ENCODE measurements at regions not wholly inside any gene's neighbourhood (a gene's known extent, or its start where the extent isn't known, plus 50 kb on each side); places are given as distances from the start of the nearest gene placed in this dataset.
"Not testable (repeated sequence)": the region's sequence is repeated elsewhere in the genome, so short reads cannot be mapped to it uniquely, and the experiment has no call there.

DNA sequence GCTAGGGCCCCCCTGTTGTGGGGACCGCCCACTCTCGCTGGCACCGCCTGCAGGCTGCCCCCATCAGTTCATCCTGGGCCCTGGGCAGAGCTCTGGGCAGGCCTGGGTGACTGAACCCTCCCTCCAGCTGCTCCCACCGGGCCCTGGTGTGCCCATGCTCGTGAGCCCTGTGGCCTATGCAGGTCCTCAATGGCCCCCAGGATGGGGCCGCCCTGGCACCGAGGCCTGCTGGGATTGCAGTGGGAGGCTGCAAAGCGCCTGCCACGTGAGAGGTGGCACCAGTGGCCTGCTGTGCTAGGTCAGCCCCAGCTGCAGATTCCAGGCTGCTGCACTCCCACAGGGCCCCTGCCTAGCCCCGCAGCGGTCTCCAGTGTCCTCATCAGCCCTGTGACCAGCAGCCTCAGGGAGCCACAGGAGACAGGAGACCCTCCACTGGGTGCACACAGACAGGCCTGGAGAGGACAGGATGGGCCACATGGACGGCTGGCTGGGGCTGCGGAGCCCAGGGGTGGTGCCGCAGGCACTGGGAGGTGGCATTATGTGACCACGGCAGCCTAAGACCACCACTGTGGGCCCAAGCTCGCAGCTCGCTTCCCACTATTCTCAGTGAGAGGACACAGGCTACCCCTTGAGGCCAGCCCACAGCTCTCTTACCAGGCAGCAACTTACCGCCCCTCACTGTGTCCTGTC lies 199.4 kb downstream of the BCR start:
- H3K36me3 ChIP-seq (ENCODE audit: insufficient read depth, low read length); H3K79me2 ChIP-seq (ENCODE audit: low read length); H3K9ac ChIP-seq (ENCODE audit: low read length); H3K4me3 ChIP-seq (ENCODE audit: low read length); H3K9me2 ChIP-seq (replicated peaks; ENCODE audit: insufficient read depth, low read length); H3K4me1 ChIP-seq (ENCODE audit: low read length); H2AFZ ChIP-seq (ENCODE audit: low read length); H3K27me3 ChIP-seq (ENCODE audit: low read length); H3K9me3 ChIP-seq (ENCODE audit: low read length); DNase-seq; H4K20me1 ChIP-seq (ENCODE audit: insufficient read depth, low read depth, low read length); H3K27ac ChIP-seq (ENCODE audit: low read length); H3K4me2 ChIP-seq (ENCODE audit: low read depth, low read length, poor library complexity, severe bottlenecking): not testable (repeated sequence)

- H3K79me2 ChIP-seq (ENCODE audit: low read length): no peaks in the 10 kb centered on the region
- no peaks in the 10 kb centered on the region; the same call in 1 of the 2 replicates for H3K4me1 ChIP-seq (ENCODE audit: low read length)
- DNase-seq: no peak
- no peaks in the 10 kb centered on the region for H3K9me2 ChIP-seq (replicated peaks; ENCODE audit: insufficient read depth, low read length)
- H2AFZ ChIP-seq (ENCODE audit: low read length): no peak overlapping the region
- no peaks in the 10 kb centered on the region for H3K27me3 ChIP-seq (ENCODE audit: low read length)
- H3K4me2 ChIP-seq (ENCODE audit: low read depth, low read length, poor library complexity, severe bottlenecking): no peak overlapping the region
- H3K36me3 ChIP-seq (ENCODE audit: insufficient read depth, low read length): no peaks in the 10 kb centered on the region
- H4K20me1 ChIP-seq (ENCODE audit: insufficient read depth, low read depth, low read length): no peaks in the 10 kb centered on the region
- no peak overlapping the region for H3K9ac ChIP-seq (ENCODE audit: low read length)
- H3K4me3 ChIP-seq (ENCODE audit: low read length): no peak overlapping the region
- no peaks in the 10 kb centered on the region for H3K9me3 ChIP-seq (ENCODE audit: low read length)
- H3K27ac ChIP-seq (ENCODE audit: low read length): no peak overlapping the region
Measured at GRCh38 chr22:23377767-23378166, 197.5 kb downstream of the BCR start.

DNA sequence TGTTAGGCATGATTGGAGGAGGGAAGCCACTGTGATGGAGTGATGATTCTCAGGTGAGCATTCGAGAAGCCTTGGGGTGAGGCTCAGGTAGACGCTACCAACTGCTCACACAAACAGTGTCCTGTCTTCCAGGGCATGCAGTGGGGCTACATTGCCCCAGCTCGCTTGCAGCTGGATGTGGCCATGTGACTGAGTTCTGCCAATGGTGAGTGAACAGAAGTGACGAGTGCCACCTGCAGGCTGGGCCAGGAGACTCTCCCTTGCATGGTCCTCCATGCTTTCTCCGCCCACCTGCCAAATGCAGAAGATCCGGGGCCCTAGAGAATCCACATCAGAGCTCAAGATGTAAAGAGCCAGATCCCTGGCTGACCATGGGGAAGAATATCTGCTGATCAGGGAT lies 195.9 kb downstream of the BCR start:
- H3K79me2 ChIP-seq (ENCODE audit: low read length): no peaks in the 10 kb centered on the region
- 0 out of 2 replicates have a peak overlapping the region, but pooled peaks have one; percentile 16 for H2AFZ ChIP-seq (ENCODE audit: low read length)
- no peaks in the 10 kb centered on the region for H3K36me3 ChIP-seq (ENCODE audit: insufficient read depth, low read length)
- H3K27me3 ChIP-seq (ENCODE audit: low read length): no peaks in the 10 kb centered on the region
- H3K4me1 ChIP-seq (ENCODE audit: low read length): no peaks in the 10 kb centered on the region; the same call in 1 of the 2 replicates
- no peak overlapping the region for H3K4me3 ChIP-seq (ENCODE audit: low read length)
- no peaks in the 10 kb centered on the region for H3K9me3 ChIP-seq (ENCODE audit: low read length)
- peak; percentile 84 for DNase-seq
- no peak overlapping the region for H3K4me2 ChIP-seq (ENCODE audit: low read depth, low read length, poor library complexity, severe bottlenecking)
- H4K20me1 ChIP-seq (ENCODE audit: insufficient read depth, low read depth, low read length): no peaks in the 10 kb centered on the region
- H3K9me2 ChIP-seq (replicated peaks; ENCODE audit: insufficient read depth, low read length): no peaks in the 10 kb centered on the region
- H3K27ac ChIP-seq (ENCODE audit: low read length): no peak overlapping the region
- H3K9ac ChIP-seq (ENCODE audit: low read length): no peak overlapping the region

- H3K9me2 ChIP-seq (replicated peaks; ENCODE audit: insufficient read depth, low read length): no peaks in the 10 kb centered on the region
- no peaks in the 10 kb centered on the region for H3K9me3 ChIP-seq (ENCODE audit: low read length)
- H3K9ac ChIP-seq (ENCODE audit: low read length): no peak overlapping the region
- no peaks in the 10 kb centered on the region for H3K36me3 ChIP-seq (ENCODE audit: insufficient read depth, low read length)
- no peak for DNase-seq
- H3K4me3 ChIP-seq (ENCODE audit: low read length): no peak overlapping the region
- no peaks in the 10 kb centered on the region for H3K27me3 ChIP-seq (ENCODE audit: low read length)
- H3K27ac ChIP-seq (ENCODE audit: low read length): no peak overlapping the region
- no peak overlapping the region for H2AFZ ChIP-seq (ENCODE audit: low read length)
- no peaks in the 10 kb centered on the region; the same call in 1 of the 2 replicates for H3K4me1 ChIP-seq (ENCODE audit: low read length)
- no peaks in the 10 kb centered on the region for H3K79me2 ChIP-seq (ENCODE audit: low read length)
- H3K4me2 ChIP-seq (ENCODE audit: low read depth, low read length, poor library complexity, severe bottlenecking): no peak overlapping the region
- H4K20me1 ChIP-seq (ENCODE audit: insufficient read depth, low read depth, low read length): no peaks in the 10 kb centered on the region
Measured at GRCh38 chr22:23375031-23375827, 194.9 kb downstream of the BCR start.

DNA sequence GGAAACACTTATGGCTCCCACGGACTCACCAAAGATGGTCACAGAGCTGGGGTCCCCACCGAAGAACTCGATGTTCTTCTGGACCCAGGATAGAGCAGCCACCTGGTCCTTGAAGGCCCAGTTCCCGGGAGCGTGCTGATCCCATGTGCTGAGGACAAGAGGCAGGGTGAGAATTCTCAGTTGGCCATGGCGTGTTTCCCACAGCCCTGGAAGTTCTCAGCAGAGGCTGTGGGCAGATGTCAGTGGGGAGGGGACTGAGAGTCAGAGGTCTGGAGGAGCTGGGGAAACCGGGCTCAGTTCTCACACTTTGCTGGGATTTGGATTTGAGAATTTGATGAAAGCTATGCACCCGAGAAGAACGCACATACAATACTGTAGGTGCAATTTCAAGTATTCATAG lies 193.3 kb downstream of the BCR start:
- Histone ChIP-seq H3K9ac (ENCODE audit: low read length) (no peak overlapping the region), H3K27me3 (ENCODE audit: low read length) (no peaks in the 10 kb centered on the region), H3K27ac (ENCODE audit: low read length) (no peak overlapping the region), H3K79me2 (ENCODE audit: low read length) (no peaks in the 10 kb centered on the region), H3K9me2 (replicated peaks; ENCODE audit: insufficient read depth, low read length) (no peaks in the 10 kb centered on the region), H3K9me3 (ENCODE audit: low read length) (no peaks in the 10 kb centered on the region), H3K36me3 (ENCODE audit: insufficient read depth, low read length) (no peaks in the 10 kb centered on the region), H4K20me1 (ENCODE audit: insufficient read depth, low read depth, low read length) (no peaks in the 10 kb centered on the region), H3K4me2 (ENCODE audit: low read depth, low read length, poor library complexity, severe bottlenecking) (no peak overlapping the region), H2AFZ (ENCODE audit: low read length) (no peak overlapping the region), H3K4me1 (ENCODE audit: low read length) (no peaks in the 10 kb centered on the region; the same call in 1 of the 2 replicates), H3K4me3 (ENCODE audit: low read length) (no peak overlapping the region)
- DNase-seq: no peak

DNA sequence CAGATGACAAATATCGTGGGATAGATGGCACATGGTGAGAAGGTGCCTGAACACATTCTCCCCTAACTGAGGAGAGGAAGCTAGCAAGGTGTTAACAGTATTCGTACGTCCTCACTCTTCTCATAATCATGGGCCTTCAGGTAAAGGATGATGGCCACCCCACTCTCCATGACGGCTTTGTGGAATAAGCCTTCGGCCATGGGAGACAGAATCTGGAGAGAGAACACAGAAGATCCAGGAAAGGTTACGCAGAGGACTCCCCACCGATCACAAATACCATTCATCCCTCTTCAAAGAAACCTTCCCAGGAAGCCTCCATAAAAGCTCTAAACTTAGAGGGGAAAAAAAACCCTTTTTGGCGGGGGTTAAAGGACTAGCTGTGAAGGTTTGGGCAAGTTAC lies 189.9 kb downstream of the BCR start:
- no peaks in the 10 kb centered on the region for H3K9me3 ChIP-seq (ENCODE audit: low read length)
- H3K79me2 ChIP-seq (ENCODE audit: low read length): no peaks in the 10 kb centered on the region
- H3K4me3 ChIP-seq (ENCODE audit: low read length): no peak overlapping the region
- no peaks in the 10 kb centered on the region for H3K36me3 ChIP-seq (ENCODE audit: insufficient read depth, low read length)
- DNase-seq: no peak
- no peak overlapping the region for H2AFZ ChIP-seq (ENCODE audit: low read length)
- no peaks in the 10 kb centered on the region for H3K9me2 ChIP-seq (replicated peaks; ENCODE audit: insufficient read depth, low read length)
- H3K27ac ChIP-seq (ENCODE audit: low read length): no peak overlapping the region
- H3K4me1 ChIP-seq (ENCODE audit: low read length): no peaks in the 10 kb centered on the region
- H4K20me1 ChIP-seq (ENCODE audit: insufficient read depth, low read depth, low read length): no peaks in the 10 kb centered on the region
- H3K9ac ChIP-seq (ENCODE audit: low read length): no peak overlapping the region
- no peak overlapping the region for H3K4me2 ChIP-seq (ENCODE audit: low read depth, low read length, poor library complexity, severe bottlenecking)
- no peaks in the 10 kb centered on the region for H3K27me3 ChIP-seq (ENCODE audit: low read length)

DNA sequence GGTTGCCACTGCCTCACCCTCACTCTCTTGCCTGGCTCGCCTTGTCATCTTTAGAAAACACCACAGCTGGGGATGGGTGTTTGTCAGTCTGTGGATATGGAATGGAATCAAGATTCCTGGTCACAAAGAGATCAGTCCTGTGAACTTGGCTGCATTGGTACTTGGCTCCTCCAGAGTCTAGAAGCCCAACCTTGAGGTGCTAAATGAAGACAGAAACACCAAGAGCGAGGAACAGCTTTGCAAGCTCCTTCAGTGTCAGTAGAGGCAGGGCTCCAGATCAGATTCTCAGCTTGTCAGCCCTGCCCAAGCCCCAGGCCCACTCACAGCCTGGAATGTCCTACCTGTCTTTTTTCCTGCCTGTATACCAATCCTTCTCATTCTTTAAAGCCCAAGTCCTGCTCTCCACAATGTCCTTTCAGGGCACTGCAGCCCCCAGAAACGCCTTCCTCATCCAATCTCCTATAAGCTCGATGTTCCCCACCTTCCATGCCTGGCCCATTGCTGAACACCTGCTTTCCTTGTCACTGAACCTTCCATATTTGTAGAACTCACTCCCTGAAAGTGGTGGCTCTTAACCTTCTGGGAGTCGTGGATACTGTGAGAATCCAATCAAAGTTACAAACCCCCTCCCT lies 188.9 kb downstream of the BCR start:
- H3K27me3 ChIP-seq (ENCODE audit: low read length): no peaks in the 10 kb centered on the region
- H3K9me2 ChIP-seq (replicated peaks; ENCODE audit: insufficient read depth, low read length): no peaks in the 10 kb centered on the region
- H4K20me1 ChIP-seq (ENCODE audit: insufficient read depth, low read depth, low read length): no peaks in the 10 kb centered on the region
- H3K4me3 ChIP-seq (ENCODE audit: low read length): no peak overlapping the region
- H3K36me3 ChIP-seq (ENCODE audit: insufficient read depth, low read length): no peaks in the 10 kb centered on the region
- no peak for DNase-seq
- H3K9ac ChIP-seq (ENCODE audit: low read length): no peak overlapping the region
- no peak overlapping the region for H3K27ac ChIP-seq (ENCODE audit: low read length)
- H3K9me3 ChIP-seq (ENCODE audit: low read length): no peaks in the 10 kb centered on the region
- no peak overlapping the region for H3K4me2 ChIP-seq (ENCODE audit: low read depth, low read length, poor library complexity, severe bottlenecking)
- no peaks in the 10 kb centered on the region for H3K4me1 ChIP-seq (ENCODE audit: low read length)
- H3K79me2 ChIP-seq (ENCODE audit: low read length): no peaks in the 10 kb centered on the region
- no peak overlapping the region for H2AFZ ChIP-seq (ENCODE audit: low read length)
